ENCODE measurements at regions not wholly inside any gene's neighbourhood (a gene's known extent, or its start where the extent isn't known, plus 50 kb on each side); places are given as distances from the start of the nearest gene placed in this dataset.

GRCh38 chr18:65414501-65414900, 336.3 kb upstream of the CDH7 start:
- TF ChIP-seq EZH2 (optimal IDR thresholded peaks at IDR 0.05; ENCODE audit: low read depth, low read length) = no peak
- TF ChIP-seq, protein P1, sequence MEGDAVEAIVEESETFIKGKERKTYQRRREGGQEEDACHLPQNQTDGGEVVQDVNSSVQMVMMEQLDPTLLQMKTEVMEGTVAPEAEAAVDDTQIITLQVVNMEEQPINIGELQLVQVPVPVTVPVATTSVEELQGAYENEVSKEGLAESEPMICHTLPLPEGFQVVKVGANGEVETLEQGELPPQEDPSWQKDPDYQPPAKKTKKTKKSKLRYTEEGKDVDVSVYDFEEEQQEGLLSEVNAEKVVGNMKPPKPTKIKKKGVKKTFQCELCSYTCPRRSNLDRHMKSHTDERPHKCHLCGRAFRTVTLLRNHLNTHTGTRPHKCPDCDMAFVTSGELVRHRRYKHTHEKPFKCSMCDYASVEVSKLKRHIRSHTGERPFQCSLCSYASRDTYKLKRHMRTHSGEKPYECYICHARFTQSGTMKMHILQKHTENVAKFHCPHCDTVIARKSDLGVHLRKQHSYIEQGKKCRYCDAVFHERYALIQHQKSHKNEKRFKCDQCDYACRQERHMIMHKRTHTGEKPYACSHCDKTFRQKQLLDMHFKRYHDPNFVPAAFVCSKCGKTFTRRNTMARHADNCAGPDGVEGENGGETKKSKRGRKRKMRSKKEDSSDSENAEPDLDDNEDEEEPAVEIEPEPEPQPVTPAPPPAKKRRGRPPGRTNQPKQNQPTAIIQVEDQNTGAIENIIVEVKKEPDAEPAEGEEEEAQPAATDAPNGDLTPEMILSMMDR (IDR thresholded peaks at IDR 0.05; ENCODE audit: low read length) = no peak

All from MM.1S (cell line).